Ishikawa (cell line): ENCODE measurements at regions not wholly inside any gene's neighbourhood (a gene's known extent, or its start where the extent isn't known, plus 50 kb on each side); places are given as distances from the start of the nearest gene placed in this dataset.

ENCODE experiments used
- CEBPB ChIP-seq: IDR thresholded peaks from 2 replicates; pipeline ENCODE4 v1.6.1; 2012
- CREB1 ChIP-seq: IDR thresholded peaks from 2 replicates; pipeline ENCODE4 v1.6.1; 2012; ENCODE audit warnings: low read depth
- EGR1 ChIP-seq: IDR thresholded peaks from 2 replicates; pipeline ENCODE4 v1.6.1; 2012
- EP300 ChIP-seq: IDR thresholded peaks from 2 replicates; pipeline ENCODE4 v1.6.1; 2012; ENCODE audit warnings: borderline replicate concordance
- FOXM1 ChIP-seq: IDR thresholded peaks from 2 replicates; pipeline ENCODE4 v1.6.1; 2012; ENCODE audit warnings: low read depth, borderline replicate concordance
- NFIC ChIP-seq: IDR thresholded peaks from 2 replicates; pipeline ENCODE4 v1.6.1; 2012
- RAD21 ChIP-seq: IDR thresholded peaks from 2 replicates; pipeline ENCODE4 v1.6.1; 2012; ENCODE audit warnings: low read depth
- TAF1 ChIP-seq: IDR thresholded peaks from 2 replicates; pipeline ENCODE4 v1.6.1; 2012; ENCODE audit warnings: low read depth, mild to moderate bottlenecking
- TCF12 ChIP-seq: IDR thresholded peaks from 2 replicates; pipeline ENCODE4 v1.6.1; 2012; ENCODE audit warnings: low read depth
- TEAD4 ChIP-seq: IDR thresholded peaks from 2 replicates; pipeline ENCODE4 v1.6.1; 2012
- YY1 ChIP-seq: IDR thresholded peaks from 2 replicates; pipeline ENCODE4 v1.6.1; 2012; ENCODE audit warnings: low read depth
- ZBTB7A ChIP-seq: IDR thresholded peaks from 2 replicates; pipeline ENCODE4 v1.6.1; 2012; ENCODE audit warnings: low read depth
- TF ChIP-seq, protein P1 (sequence below): IDR thresholded peaks from 2 replicates; pipeline ENCODE4 v1.6.1; 2012
- TF ChIP-seq, protein P2 (sequence below): IDR thresholded peaks from 2 replicates; pipeline ENCODE4 v1.6.1; 2012; ENCODE audit warnings: low read depth, mild to moderate bottlenecking
- TF ChIP-seq, protein P3 (sequence below): IDR thresholded peaks from 2 replicates; pipeline ENCODE4 v1.6.1; 2012

GRCh38 chr4:160350944-160351343 lies 1248.1 kb downstream of the RAPGEF2 start:
- no peak for TF ChIP-seq EGR1
- no peak for TF ChIP-seq ZBTB7A
- no peak for TF ChIP-seq CREB1

DNA sequence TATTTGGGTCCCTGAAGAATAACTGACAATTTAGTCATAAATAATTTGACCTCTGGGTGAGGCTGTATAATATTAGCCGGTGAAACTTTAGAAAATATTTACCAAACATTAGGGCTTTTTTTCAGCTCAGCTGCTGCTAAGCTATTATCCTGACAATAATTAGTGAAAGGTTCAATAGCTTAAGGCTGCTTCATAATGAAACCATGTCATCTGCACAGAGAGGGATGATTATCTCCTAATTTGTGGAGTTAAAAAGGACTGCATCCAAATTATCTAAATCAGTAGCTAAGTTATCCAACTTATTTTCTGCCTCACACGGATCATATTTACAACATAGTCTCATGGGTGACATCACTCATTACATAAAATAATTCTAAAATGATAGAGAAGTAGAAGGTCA lies 1249.8 kb downstream of the RAPGEF2 start:
- no peak for TF ChIP-seq TEAD4
- TF ChIP-seq, protein P1, sequence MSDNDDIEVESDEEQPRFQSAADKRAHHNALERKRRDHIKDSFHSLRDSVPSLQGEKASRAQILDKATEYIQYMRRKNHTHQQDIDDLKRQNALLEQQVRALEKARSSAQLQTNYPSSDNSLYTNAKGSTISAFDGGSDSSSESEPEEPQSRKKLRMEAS, result no peak
- no peak for TF ChIP-seq RAD21
- no peak for TF ChIP-seq NFIC
- no peak for TF ChIP-seq EP300
- TF ChIP-seq YY1, result no peak
- TF ChIP-seq FOXM1, result no peak
- TF ChIP-seq, protein P2, sequence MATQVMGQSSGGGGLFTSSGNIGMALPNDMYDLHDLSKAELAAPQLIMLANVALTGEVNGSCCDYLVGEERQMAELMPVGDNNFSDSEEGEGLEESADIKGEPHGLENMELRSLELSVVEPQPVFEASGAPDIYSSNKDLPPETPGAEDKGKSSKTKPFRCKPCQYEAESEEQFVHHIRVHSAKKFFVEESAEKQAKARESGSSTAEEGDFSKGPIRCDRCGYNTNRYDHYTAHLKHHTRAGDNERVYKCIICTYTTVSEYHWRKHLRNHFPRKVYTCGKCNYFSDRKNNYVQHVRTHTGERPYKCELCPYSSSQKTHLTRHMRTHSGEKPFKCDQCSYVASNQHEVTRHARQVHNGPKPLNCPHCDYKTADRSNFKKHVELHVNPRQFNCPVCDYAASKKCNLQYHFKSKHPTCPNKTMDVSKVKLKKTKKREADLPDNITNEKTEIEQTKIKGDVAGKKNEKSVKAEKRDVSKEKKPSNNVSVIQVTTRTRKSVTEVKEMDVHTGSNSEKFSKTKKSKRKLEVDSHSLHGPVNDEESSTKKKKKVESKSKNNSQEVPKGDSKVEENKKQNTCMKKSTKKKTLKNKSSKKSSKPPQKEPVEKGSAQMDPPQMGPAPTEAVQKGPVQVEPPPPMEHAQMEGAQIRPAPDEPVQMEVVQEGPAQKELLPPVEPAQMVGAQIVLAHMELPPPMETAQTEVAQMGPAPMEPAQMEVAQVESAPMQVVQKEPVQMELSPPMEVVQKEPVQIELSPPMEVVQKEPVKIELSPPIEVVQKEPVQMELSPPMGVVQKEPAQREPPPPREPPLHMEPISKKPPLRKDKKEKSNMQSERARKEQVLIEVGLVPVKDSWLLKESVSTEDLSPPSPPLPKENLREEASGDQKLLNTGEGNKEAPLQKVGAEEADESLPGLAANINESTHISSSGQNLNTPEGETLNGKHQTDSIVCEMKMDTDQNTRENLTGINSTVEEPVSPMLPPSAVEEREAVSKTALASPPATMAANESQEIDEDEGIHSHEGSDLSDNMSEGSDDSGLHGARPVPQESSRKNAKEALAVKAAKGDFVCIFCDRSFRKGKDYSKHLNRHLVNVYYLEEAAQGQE, result no peak
- TF ChIP-seq CEBPB, result no peak
- no peak for TF ChIP-seq ZBTB7A
- TF ChIP-seq TAF1, result no peak
- TF ChIP-seq EGR1, result no peak

- TF ChIP-seq FOXM1, result no peak
- no peak for TF ChIP-seq RAD21
- no peak for TF ChIP-seq CEBPB
- no peak for TF ChIP-seq TEAD4
- TF ChIP-seq, protein P1, result no peak
- TF ChIP-seq, protein P2, result no peak
- no peak for TF ChIP-seq TAF1
- TF ChIP-seq CREB1, result no peak
- TF ChIP-seq YY1, result no peak
- no peak for TF ChIP-seq TCF12
- TF ChIP-seq ZBTB7A, result no peak
- TF ChIP-seq EGR1, result no peak
- no peak for TF ChIP-seq EP300
These were observed 1250.7 kb downstream of the RAPGEF2 start for GRCh38 chr4:160353548-160353947.

GRCh38 chr4:160362478-160362877 lies 1259.6 kb downstream of the RAPGEF2 start:
- no peak for TF ChIP-seq TCF12
- no peak for TF ChIP-seq EP300
- TF ChIP-seq FOXM1, result no peak
- TF ChIP-seq TEAD4, result no peak
- no peak for TF ChIP-seq TAF1
- TF ChIP-seq YY1, result no peak
- TF ChIP-seq EGR1, result no peak
- TF ChIP-seq, protein P1, result no peak
- TF ChIP-seq CREB1, result no peak
- TF ChIP-seq, protein P2, result no peak
- no peak for TF ChIP-seq CEBPB
- TF ChIP-seq NFIC, result no peak
- TF ChIP-seq RAD21, result no peak

DNA sequence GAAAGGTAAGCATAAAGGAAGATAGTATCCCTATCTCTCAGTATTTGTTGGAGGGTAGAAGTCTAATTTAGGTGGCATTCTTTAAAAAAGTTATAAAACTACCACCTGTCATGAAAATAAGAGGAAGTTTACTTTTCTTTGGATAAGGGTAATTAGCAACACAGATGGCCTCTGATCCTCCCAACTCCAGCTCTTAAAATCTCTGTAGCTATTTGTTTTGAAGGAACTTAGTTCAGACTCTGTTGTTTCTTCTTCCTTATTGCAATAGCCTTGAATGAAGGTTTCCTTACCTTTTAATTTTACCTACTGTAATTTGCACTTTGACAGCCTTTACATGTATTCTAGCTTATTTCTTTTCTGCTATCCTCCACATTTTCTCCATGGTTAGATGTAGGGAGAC lies 1261.3 kb downstream of the RAPGEF2 start:
- TF ChIP-seq EP300 (no peak), TEAD4 (no peak), TAF1 (no peak), RAD21 (no peak), TCF12 (no peak), FOXM1 (no peak), CREB1 (no peak), NFIC (no peak), CEBPB (no peak), YY1 (no peak), EGR1 (no peak), ZBTB7A (no peak)
- TF ChIP-seq, protein P1, result no peak
- TF ChIP-seq, protein P2, result no peak
- TF ChIP-seq, protein P3, sequence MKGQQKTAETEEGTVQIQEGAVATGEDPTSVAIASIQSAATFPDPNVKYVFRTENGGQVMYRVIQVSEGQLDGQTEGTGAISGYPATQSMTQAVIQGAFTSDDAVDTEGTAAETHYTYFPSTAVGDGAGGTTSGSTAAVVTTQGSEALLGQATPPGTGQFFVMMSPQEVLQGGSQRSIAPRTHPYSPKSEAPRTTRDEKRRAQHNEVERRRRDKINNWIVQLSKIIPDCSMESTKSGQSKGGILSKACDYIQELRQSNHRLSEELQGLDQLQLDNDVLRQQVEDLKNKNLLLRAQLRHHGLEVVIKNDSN, result no peak
